Epithelial cell of esophagus (primary cell): ENCODE measurements at regions not wholly inside any gene's neighbourhood (a gene's known extent, or its start where the extent isn't known, plus 50 kb on each side); places are given as distances from the start of the nearest gene placed in this dataset.

Source experiments
- DNase-seq: peaks from one replicate; pipeline ENCODE4 v3.0.0; 2010; ENCODE audit warnings: low read depth
- H3K4me3 ChIP-seq: 2 replicates; pipeline ENCODE4 v1.5.1; 2011; ENCODE audit warnings: mild to moderate bottlenecking, low read length, control low read depth
- TF ChIP-seq, protein P1 (sequence below): IDR thresholded peaks from 2 replicates; pipeline ENCODE4 v1.5.1; 2011; ENCODE audit warnings: low read depth, mild to moderate bottlenecking, low read length, control low read depth, inconsistent platforms; ENCODE audit not compliant: insufficient read depth; ENCODE audit errors: missing control alignments

DNA sequence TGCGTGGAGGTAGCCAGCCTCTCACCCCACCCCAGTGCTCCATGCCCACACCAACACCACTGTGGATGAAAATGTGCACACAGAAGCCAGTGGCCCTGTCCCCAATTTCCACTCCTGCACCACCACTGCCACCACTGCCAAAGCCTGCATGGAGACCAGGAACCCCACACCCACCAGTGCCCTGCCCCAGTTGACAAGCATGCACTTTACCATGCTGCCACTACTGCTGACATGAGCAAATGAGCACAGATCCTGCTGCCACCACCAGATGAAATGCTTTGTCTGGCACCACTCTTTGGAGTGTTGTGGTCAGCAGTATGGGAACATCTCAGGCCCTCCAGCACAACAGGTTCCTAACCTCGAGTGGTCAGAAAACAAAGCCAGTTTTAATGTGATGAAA lies 104.1 kb downstream of the ATXN7L3B start:
- TF ChIP-seq, protein P1, sequence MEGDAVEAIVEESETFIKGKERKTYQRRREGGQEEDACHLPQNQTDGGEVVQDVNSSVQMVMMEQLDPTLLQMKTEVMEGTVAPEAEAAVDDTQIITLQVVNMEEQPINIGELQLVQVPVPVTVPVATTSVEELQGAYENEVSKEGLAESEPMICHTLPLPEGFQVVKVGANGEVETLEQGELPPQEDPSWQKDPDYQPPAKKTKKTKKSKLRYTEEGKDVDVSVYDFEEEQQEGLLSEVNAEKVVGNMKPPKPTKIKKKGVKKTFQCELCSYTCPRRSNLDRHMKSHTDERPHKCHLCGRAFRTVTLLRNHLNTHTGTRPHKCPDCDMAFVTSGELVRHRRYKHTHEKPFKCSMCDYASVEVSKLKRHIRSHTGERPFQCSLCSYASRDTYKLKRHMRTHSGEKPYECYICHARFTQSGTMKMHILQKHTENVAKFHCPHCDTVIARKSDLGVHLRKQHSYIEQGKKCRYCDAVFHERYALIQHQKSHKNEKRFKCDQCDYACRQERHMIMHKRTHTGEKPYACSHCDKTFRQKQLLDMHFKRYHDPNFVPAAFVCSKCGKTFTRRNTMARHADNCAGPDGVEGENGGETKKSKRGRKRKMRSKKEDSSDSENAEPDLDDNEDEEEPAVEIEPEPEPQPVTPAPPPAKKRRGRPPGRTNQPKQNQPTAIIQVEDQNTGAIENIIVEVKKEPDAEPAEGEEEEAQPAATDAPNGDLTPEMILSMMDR: no peak
- H3K4me3 ChIP-seq: no peak overlapping the region
- no peak for DNase-seq

DNA sequence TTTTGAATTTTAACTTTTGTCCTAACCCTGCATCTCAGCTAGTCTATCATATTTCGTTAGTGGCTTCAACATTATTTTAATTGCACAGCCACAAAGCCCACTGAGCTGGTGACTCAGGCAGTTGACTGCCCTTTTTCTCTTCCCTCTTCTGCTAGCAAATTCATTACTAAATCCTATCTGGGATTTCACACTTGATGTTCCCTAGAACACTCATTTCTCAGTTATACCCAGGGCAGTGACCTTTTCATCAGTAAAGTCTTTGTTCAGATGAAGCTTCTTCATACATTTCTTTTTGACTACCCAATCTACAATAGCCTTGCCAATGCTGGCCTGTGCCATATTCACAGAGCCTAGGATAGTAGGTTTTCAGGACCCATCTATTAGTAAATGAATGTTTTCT lies 107.0 kb downstream of the ATXN7L3B start:
- no peak overlapping the region for H3K4me3 ChIP-seq
- DNase-seq: no peak

DNA sequence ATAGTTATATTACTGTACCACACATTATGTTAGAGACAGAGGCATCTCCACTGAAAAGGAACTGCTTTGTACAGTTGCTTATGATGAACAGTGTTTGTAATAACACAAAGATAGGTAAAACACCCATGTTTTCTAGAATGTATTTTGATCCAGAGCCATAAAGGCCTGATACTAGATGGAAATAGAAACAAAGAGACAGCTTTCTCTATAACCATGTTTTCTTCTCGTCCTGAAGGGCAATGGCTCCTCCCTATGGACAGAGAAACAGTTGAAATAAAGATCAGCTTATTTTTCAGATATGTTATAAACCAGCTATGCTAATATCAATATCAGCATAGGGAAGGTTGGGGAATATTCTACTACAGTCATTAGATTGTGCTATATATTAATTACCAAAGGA lies 109.2 kb downstream of the ATXN7L3B start:
- H3K4me3 ChIP-seq: no peak overlapping the region
- peak; percentile 16 for DNase-seq
- TF ChIP-seq, protein P1: peak; percentile 32

More for the DNA sequence above, 107.0 kb downstream of the ATXN7L3B start:
- TF ChIP-seq, protein P1: no peak

DNA sequence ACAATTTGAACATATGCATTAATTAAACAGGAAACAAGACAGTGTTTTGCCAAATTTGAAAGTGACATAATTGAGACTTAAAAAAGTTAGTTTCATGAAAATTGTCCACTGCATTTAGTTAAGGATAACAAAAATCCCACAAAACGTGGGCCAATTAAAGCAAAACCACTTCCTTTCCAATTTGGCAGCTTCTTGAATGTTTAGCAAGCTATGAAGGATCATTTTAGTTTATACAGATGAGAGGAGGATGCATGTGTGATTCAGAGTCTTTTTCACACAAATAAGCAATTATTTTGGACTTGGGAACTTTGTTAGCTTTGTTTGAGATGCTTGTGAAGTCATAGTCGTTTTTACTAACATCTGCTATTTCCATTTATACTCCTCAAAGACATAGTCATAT lies 109.6 kb downstream of the ATXN7L3B start:
- TF ChIP-seq, protein P1: no peak
- H3K4me3 ChIP-seq: no peak overlapping the region
- no peak for DNase-seq

DNA sequence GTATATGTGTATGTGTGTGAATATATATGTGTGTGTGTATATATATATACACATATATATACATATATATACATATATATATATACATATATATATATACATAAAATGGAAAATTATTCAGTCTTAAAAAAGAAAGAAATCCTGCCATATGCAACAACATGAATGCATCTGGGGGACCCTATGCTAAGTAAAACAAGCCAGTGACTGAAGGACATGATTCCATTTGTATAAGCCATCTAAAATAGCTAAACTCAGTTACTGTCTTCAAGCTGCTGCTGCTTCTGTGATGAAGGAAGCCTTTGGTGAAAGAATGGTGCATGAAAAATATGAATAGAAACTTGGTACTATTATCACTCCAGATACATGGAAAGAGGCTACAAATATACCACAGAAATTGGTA lies 118.6 kb downstream of the ATXN7L3B start:
- TF ChIP-seq, protein P1: no peak
- no peak overlapping the region for H3K4me3 ChIP-seq
- DNase-seq: no peak

DNA sequence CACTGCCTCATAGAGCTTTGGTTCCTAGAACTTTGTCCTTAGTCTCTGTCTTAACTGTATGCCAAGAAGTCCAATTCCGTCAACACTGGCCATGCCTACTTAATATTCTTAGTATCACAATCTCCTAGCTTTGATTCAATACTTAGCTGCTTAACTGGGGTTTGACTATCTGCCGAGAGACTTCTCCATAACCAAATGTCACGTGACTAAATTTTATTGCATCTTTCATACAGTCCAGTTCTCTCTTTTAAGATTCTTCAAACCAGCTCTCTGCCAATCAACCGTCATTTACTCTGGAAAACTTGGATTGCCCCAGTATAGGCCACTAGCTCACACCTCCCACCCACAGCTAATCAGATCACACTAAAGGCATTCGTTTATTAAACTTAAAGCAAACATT lies 122.8 kb downstream of the ATXN7L3B start:
- TF ChIP-seq, protein P1: no peak
- no peak for DNase-seq
- no peak overlapping the region for H3K4me3 ChIP-seq

DNA sequence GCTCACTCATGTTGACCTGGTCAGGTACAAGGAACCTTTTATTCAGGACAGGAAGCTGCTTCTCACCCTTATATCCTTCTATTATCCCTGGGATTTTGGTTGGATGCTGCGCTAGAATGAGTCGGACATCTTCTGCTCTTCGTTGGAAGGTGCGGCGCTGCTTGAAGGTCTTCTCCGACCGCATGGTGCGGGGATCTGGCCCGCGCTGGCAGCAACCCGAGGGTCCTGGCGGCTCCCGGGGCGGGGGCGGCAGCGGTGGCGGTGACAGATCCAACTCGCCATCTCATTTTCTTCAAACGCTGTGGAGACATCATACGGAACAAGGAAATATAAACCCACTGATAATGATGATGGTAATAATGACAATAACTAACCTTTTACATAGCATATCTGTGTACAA lies 126.3 kb downstream of the ATXN7L3B start:
- TF ChIP-seq, protein P1: no peak
- no peak for DNase-seq
- H3K4me3 ChIP-seq: no peak overlapping the region
